SW480 (cell line): ENCODE measurements at regions not wholly inside any gene's neighbourhood (a gene's known extent, or its start where the extent isn't known, plus 50 kb on each side); places are given as distances from the start of the nearest gene placed in this dataset.
"Not testable (repeated sequence)": the region's sequence is repeated elsewhere in the genome, so short reads cannot be mapped to it uniquely, and the experiment has no call there.

Experiments
- DNase-seq: peaks from one replicate; pipeline ENCODE4 v3.0.0-alpha.2; 2016; ENCODE audit warnings: low spot score

- no peak for DNase-seq
These were observed 124.0 kb upstream of the ZCCHC13 start for GRCh38 chrX:74179990-74180389.

GRCh38 chrX:74179499-74179898 lies 124.5 kb upstream of the ZCCHC13 start:
- DNase-seq: no peak

- no peak for DNase-seq
These were observed 124.9 kb upstream of the ZCCHC13 start for GRCh38 chrX:74179071-74179470.

GRCh38 chrX:74178536-74178935 lies 125.4 kb upstream of the ZCCHC13 start:
- DNase-seq: no peak

GRCh38 chrX:74171465-74171864 lies 132.5 kb upstream of the ZCCHC13 start:
- no peak for DNase-seq

- DNase-seq: no peak
These were observed 141.8 kb upstream of the ZCCHC13 start for GRCh38 chrX:74162199-74162598.

- no peak for DNase-seq
These were observed 143.2 kb upstream of the ZCCHC13 start for GRCh38 chrX:74160816-74161215.

GRCh38 chrX:74160358-74160757 lies 143.6 kb upstream of the ZCCHC13 start:
- DNase-seq: no peak

- no peak for DNase-seq
These were observed 156.5 kb upstream of the ZCCHC13 start for GRCh38 chrX:74147439-74147838.

GRCh38 chrX:74138943-74139342 lies 165.0 kb upstream of the ZCCHC13 start:
- DNase-seq: no peak

GRCh38 chrX:74133156-74133796 lies 170.7 kb upstream of the ZCCHC13 start:
- peak; percentile 56 for DNase-seq

- DNase-seq: no peak
These were observed 171.7 kb upstream of the ZCCHC13 start for GRCh38 chrX:74132280-74132679.

- peak; percentile 16 for DNase-seq
These were observed 184.7 kb upstream of the ZCCHC13 start for GRCh38 chrX:74119016-74119910.

- DNase-seq: peak; percentile 2
These were observed 185.7 kb upstream of the ZCCHC13 start for GRCh38 chrX:74117962-74118902.

- no peak for DNase-seq
These were observed 192.7 kb upstream of the ZCCHC13 start for GRCh38 chrX:74111245-74111644.

- no peak for DNase-seq
These were observed 196.3 kb upstream of the ZCCHC13 start for GRCh38 chrX:74107666-74108065.

GRCh38 chrX:74104356-74105015 lies 199.5 kb upstream of the ZCCHC13 start:
- no peak for DNase-seq

- not testable (repeated sequence) for DNase-seq
These were observed 205.6 kb upstream of the ZCCHC13 start for GRCh38 chrX:74098407-74098806.

- DNase-seq: no peak
These were observed 213.9 kb upstream of the ZCCHC13 start for GRCh38 chrX:74090049-74090448.

GRCh38 chrX:74085642-74086236 lies 218.2 kb upstream of the ZCCHC13 start:
- DNase-seq: no peak

- DNase-seq: no peak
These were observed 223.8 kb upstream of the ZCCHC13 start for GRCh38 chrX:74080165-74080564.
